ENCODE measurements at regions not wholly inside any gene's neighbourhood (a gene's known extent, or its start where the extent isn't known, plus 50 kb on each side); places are given as distances from the start of the nearest gene placed in this dataset.

GRCh38 chr2:58974881-58975280 is 733.8 kb upstream of the FANCL start:
- intact Hi-C loops (cut with DNase I, micrococcal nuclease), result no loop called here
- no peak overlapping the region for H3K27ac Mint-ChIP-seq
- POLR2A ChIA-PET, result no interaction called here

GRCh38 chr2:58974426-58974825 is 733.3 kb upstream of the FANCL start:
- H3K27me3 Mint-ChIP-seq, result peaks cover 1% of the 10 kb centered on the region
- H3K9me3 Mint-ChIP-seq (ENCODE audit: low read depth), result no peaks in the 10 kb centered on the region
- no peaks in the 10 kb centered on the region for H3K36me3 Mint-ChIP-seq (ENCODE audit: low read depth)
- intact Hi-C loops (cut with DNase I, micrococcal nuclease), result no loop called here
- no peak for ATAC-seq
- POLR2A ChIA-PET, result no interaction called here
- no peaks in the 10 kb centered on the region for H3K4me1 Mint-ChIP-seq
- no peak overlapping the region for H3K4me3 Mint-ChIP-seq
- no peak overlapping the region for H3K27ac Mint-ChIP-seq
- CTCF ChIA-PET, result no interaction called here
- no peak for DNase-seq

More at GRCh38 chr2:58974881-58975280, 733.8 kb upstream of the FANCL start:
- Mint-ChIP-seq H3K36me3 (ENCODE audit: low read depth) (no peaks in the 10 kb centered on the region), H3K9me3 (ENCODE audit: low read depth) (no peaks in the 10 kb centered on the region), H3K4me1 (no peaks in the 10 kb centered on the region), H3K27me3 (peaks cover 1% of the 10 kb centered on the region), H3K4me3 (no peak overlapping the region)
- no peak for DNase-seq
- ATAC-seq, result no peak
- CTCF ChIA-PET, result no interaction called here

DNA sequence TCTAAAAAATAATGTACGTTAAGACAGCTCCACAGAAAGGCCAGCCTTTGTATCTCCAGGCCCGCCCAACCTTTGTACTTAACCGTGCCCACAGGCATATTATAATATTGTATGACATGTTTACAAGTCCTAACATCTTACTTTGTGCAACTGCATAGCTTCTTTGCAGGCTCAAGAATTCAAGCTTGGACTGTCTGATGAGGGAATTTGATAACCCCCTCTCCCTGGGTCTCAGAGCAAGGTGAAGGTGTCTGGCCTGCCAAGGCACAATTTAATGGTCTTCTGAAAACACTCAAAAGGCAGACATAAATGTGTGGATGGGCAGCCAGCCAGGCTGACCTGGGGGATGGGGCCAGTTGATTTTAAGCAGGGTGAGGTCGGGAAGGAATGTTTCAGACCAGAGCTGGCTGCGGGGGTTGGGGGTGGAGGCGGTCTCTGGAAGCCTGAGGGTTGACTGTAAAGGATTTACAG is 732.7 kb upstream of the FANCL start:
- POLR2A ChIA-PET, result no interaction called here
- DNase-seq (no peak), ATAC-seq (no peak)
- CTCF ChIA-PET, result no interaction called here
- peaks cover 1% of the 10 kb centered on the region for H3K27me3 Mint-ChIP-seq
- H3K36me3 Mint-ChIP-seq (ENCODE audit: low read depth), result no peaks in the 10 kb centered on the region
- intact Hi-C loops (cut with DNase I, micrococcal nuclease), result no loop called here
- no peaks in the 10 kb centered on the region for H3K4me1 Mint-ChIP-seq
- no peaks in the 10 kb centered on the region for H3K9me3 Mint-ChIP-seq (ENCODE audit: low read depth)
- H3K4me3 Mint-ChIP-seq, result no peak overlapping the region
- no peak overlapping the region for H3K27ac Mint-ChIP-seq

- Mint-ChIP-seq H3K9me3 (ENCODE audit: low read depth) (no peaks in the 10 kb centered on the region), H3K4me1 (no peaks in the 10 kb centered on the region), H3K36me3 (ENCODE audit: low read depth) (no peaks in the 10 kb centered on the region), H3K27me3 (peaks cover 1% of the 10 kb centered on the region), H3K4me3 (no peak overlapping the region), H3K27ac (no peak overlapping the region)
- POLR2A ChIA-PET, result no interaction called here
- CTCF ChIA-PET, result no interaction called here
- intact Hi-C loops (cut with DNase I, micrococcal nuclease), result no loop called here
- DNase-seq, result no peak
- no peak for ATAC-seq
These were observed 731.6 kb upstream of the FANCL start for GRCh38 chr2:58972737-58973136.

- Mint-ChIP-seq H3K4me3 (no peak overlapping the region), H3K27me3 (peaks cover under 1% of the 10 kb centered on the region), H3K9me3 (ENCODE audit: low read depth) (no peaks in the 10 kb centered on the region), H3K36me3 (ENCODE audit: low read depth) (no peaks in the 10 kb centered on the region), H3K27ac (no peak overlapping the region), H3K4me1 (no peaks in the 10 kb centered on the region)
- ChIA-PET POLR2A (no interaction called here), CTCF (no interaction called here)
- ATAC-seq (no peak), DNase-seq (no peak)
- intact Hi-C loops (cut with DNase I, micrococcal nuclease), result no loop called here
These were observed 730.6 kb upstream of the FANCL start for GRCh38 chr2:58971511-58972360.

DNA sequence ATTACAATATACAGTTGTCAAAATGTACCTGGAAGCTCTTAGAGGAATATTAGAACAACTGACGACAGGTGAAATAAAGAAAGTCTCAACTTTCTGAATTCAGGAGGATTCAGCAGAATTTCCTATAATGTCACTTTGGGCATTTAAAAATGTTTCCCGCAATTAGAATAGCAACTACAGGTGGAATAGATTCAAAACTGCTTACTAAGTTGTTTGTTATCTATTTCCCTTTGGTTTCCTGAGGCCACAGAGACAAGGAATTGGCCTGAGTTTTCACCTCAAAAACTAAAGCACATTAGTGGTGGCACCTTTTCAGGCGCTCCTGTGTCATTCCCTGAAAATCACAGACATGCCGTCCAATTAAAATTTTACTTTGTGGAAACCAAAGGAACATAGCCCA is 729.2 kb upstream of the FANCL start:
- Mint-ChIP-seq H3K36me3 (ENCODE audit: low read depth) (no peaks in the 10 kb centered on the region), H3K4me1 (no peaks in the 10 kb centered on the region), H3K4me3 (no peak overlapping the region), H3K27ac (no peak overlapping the region), H3K27me3 (no peaks in the 10 kb centered on the region), H3K9me3 (ENCODE audit: low read depth) (no peaks in the 10 kb centered on the region)
- ChIA-PET CTCF (no interaction called here), POLR2A (interaction anchor here (0.7 kb wide), 1 partner anchor 182 kb away, joined by 3 read pairs; no protein-coding TSS in a partner anchor)
- intact Hi-C loops (cut with DNase I, micrococcal nuclease), result no loop called here
- DNase-seq, result no peak
- no peak for ATAC-seq

- Mint-ChIP-seq H3K27me3 (no peaks in the 10 kb centered on the region), H3K4me1 (no peaks in the 10 kb centered on the region), H3K27ac (no peak overlapping the region), H3K9me3 (ENCODE audit: low read depth) (no peaks in the 10 kb centered on the region), H3K36me3 (ENCODE audit: low read depth) (no peaks in the 10 kb centered on the region), H3K4me3 (no peak overlapping the region)
- CTCF ChIA-PET, result interaction anchor here (0.7 kb wide), 1 partner anchor 104 kb away, joined by 3 read pairs; no protein-coding TSS in a partner anchor
- POLR2A ChIA-PET, result no interaction called here
- intact Hi-C loops (cut with DNase I, micrococcal nuclease), result no loop called here
- ATAC-seq, result no peak
- DNase-seq, result no peak
These were observed 727.8 kb upstream of the FANCL start for GRCh38 chr2:58968885-58969284.

GRCh38 chr2:58967736-58968135 is 726.6 kb upstream of the FANCL start:
- Mint-ChIP-seq H3K36me3 (ENCODE audit: low read depth) (no peaks in the 10 kb centered on the region), H3K9me3 (ENCODE audit: low read depth) (no peaks in the 10 kb centered on the region), H3K27me3 (no peaks in the 10 kb centered on the region), H3K4me1 (no peaks in the 10 kb centered on the region), H3K27ac (no peak overlapping the region), H3K4me3 (no peak overlapping the region)
- intact Hi-C loops (cut with DNase I, micrococcal nuclease), result no loop called here
- ATAC-seq (no peak), DNase-seq (no peak)
- POLR2A ChIA-PET, result no interaction called here
- CTCF ChIA-PET, result no interaction called here

DNA sequence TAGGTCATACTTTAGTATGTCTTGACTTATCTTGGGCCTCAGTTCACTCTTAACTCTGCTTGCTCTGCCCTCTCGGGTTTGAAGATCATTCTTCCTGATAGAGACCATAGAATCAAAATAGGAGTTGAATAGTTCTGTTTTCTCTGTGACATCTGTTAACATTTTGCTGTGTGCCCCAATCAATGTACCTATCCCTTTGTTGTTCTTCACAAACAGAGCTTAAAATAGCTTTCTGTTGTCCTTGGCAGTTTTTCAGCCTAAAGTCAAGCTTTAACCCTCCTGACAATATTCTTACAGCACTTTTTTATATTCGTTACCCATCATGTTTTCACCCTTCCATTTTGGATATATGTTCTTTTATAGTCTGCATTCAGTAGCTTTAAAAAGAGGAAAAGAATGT is 724.5 kb upstream of the FANCL start:
- no peak for ATAC-seq
- Mint-ChIP-seq H3K4me3 (no peak overlapping the region), H3K4me1 (no peaks in the 10 kb centered on the region), H3K27ac (no peak overlapping the region), H3K9me3 (ENCODE audit: low read depth) (no peaks in the 10 kb centered on the region), H3K36me3 (ENCODE audit: low read depth) (no peaks in the 10 kb centered on the region), H3K27me3 (no peaks in the 10 kb centered on the region)
- intact Hi-C loops (cut with DNase I, micrococcal nuclease), result no loop called here
- POLR2A ChIA-PET, result no interaction called here
- DNase-seq, result no peak
- CTCF ChIA-PET, result no interaction called here

- Mint-ChIP-seq H3K36me3 (ENCODE audit: low read depth) (no peaks in the 10 kb centered on the region), H3K27ac (no peak overlapping the region), H3K27me3 (no peaks in the 10 kb centered on the region), H3K9me3 (ENCODE audit: low read depth) (no peaks in the 10 kb centered on the region), H3K4me3 (no peak overlapping the region), H3K4me1 (no peaks in the 10 kb centered on the region)
- POLR2A ChIA-PET, result no interaction called here
- intact Hi-C loops (cut with DNase I, micrococcal nuclease), result no loop called here
- DNase-seq (no peak), ATAC-seq (no peak)
- CTCF ChIA-PET, result no interaction called here
These were observed 718.9 kb upstream of the FANCL start for GRCh38 chr2:58959996-58960395.

DNA sequence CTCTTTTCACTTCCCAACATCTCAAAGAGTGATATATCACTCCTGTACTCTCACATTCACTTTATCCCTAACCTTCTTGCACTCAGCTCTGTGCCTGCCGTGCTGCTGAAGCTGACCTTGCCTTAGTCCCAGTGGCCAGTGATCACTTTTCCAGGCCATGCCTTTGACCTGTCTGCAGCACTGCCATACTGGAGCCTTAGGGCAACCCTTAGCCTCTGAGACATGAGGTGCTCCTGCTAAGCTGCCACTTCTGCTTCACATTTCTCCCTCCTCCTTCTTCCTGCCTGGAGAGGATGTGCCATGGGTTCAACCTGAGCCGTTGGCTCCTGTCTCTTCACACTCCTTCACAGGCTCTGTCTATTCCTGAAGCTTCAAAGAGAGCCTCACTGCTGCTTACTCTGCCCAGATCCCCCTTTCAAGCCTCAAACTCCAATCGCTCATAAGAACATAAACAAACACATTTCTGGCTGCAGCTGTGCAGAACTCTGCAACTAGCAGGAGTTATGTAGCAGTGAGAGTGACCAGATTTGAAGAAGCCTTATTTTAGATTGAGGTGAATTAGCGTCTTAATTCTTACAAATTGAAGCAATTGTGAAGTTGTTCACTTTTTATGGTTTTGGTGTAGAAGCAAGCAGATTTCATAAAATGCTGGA is 716.2 kb upstream of the FANCL start:
- intact Hi-C loops (cut with DNase I, micrococcal nuclease), result no loop called here
- Mint-ChIP-seq H3K4me3 (no peak overlapping the region), H3K27ac (no peak overlapping the region), H3K4me1 (no peaks in the 10 kb centered on the region), H3K27me3 (no peaks in the 10 kb centered on the region), H3K9me3 (ENCODE audit: low read depth) (no peaks in the 10 kb centered on the region), H3K36me3 (ENCODE audit: low read depth) (no peaks in the 10 kb centered on the region)
- ChIA-PET POLR2A (no interaction called here), CTCF (interaction anchor here (0.8 kb wide), 1 partner anchor 1200 kb away, joined by 3 read pairs; no protein-coding TSS in a partner anchor)
- DNase-seq (no peak), ATAC-seq (no peak)

DNA sequence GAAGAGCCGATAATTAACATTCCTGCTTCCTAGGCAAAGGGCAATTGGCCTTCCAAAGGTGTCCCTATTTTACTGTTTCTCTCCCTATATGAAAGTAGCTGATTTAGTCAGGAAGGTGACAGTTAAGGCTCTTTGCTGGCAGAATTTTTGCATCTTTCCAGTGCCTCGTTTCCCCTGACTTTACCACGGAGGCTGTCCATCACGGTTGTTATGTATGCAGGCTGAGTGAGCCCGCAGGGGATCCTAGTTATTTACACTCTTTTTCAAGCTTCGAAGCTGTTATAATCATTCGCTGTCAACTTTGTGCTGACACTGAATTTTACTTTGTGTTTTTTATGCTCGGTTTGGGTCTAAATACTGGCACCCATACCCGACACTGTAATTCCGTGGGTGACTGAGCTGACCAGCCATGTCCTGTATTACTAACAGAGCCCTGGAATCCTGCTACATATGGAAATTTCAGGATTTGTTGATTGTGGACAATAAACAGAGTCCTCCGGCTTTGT is 713.8 kb upstream of the FANCL start:
- H3K4me1 Mint-ChIP-seq, result no peaks in the 10 kb centered on the region
- ATAC-seq, result no peak
- H3K36me3 Mint-ChIP-seq (ENCODE audit: low read depth), result no peaks in the 10 kb centered on the region
- H3K27me3 Mint-ChIP-seq, result no peaks in the 10 kb centered on the region
- ChIA-PET POLR2A (no interaction called here), CTCF (no interaction called here)
- H3K9me3 Mint-ChIP-seq (ENCODE audit: low read depth), result no peaks in the 10 kb centered on the region
- intact Hi-C loops (cut with DNase I, micrococcal nuclease), result no loop called here
- DNase-seq, result no peak
- H3K27ac Mint-ChIP-seq, result no peak overlapping the region
- no peak overlapping the region for H3K4me3 Mint-ChIP-seq
